K562 (cell line): ENCODE measurements at regions not wholly inside any gene's neighbourhood (a gene's known extent, or its start where the extent isn't known, plus 50 kb on each side); places are given as distances from the start of the nearest gene placed in this dataset.

Experiments
- ATAC-seq: fragments of 200-7000 bp; cut with Tn5 transposase; 3 replicates; pipeline ENCODE4 v1.9.1; 2020; ENCODE audit warnings: moderate library complexity
- BruUV-seq: library from RNA; stranded (reverse); fragments of 400-500 nt; replicated peaks from 2 replicates; lab custom pipeline; 2021; lab: Mats Ljungman, UMichigan
- CTCF ChIA-PET: fragments of 300-600 bp; formaldehyde crosslinking; extraction: SDS; loops from one replicate; lab custom pipeline; 2021; ENCODE audit warnings: low intra/inter-chr PET ratio; lab: Yijun Ruan, JAX
- POLR2A ChIA-PET: fragments of 300-600, 350-650 bp; sonication (Branson Sonifier 250); formaldehyde crosslinking; extraction: SDS; loops from one replicate; lab custom pipeline; 2021; ENCODE audit warnings: antibody characterized with exemption, inconsistent platforms; lab: Yijun Ruan, JAX
- DNase-seq, 4 experiments: peaks; one replicate each; pipeline versions ENCODE4 v3.0.0 to v3.0.0-alpha.2; 2011 to 2018; ENCODE audit warnings: low spot score in 3 of 4, mixed read lengths in 3 of 4; ENCODE audit errors: extremely low read depth in 1 of 4
- FAIRE-seq: peaks from 2 replicates; lab custom pipeline; 2011; peaks lifted over from hg19 to GRCh38; lab: Jason Lieb, UNC
- H2AFZ ChIP-seq: 2 replicates; pipeline ENCODE4 v1.6.0; 2011; ENCODE audit warnings: low read depth, low read length, control low read depth, inconsistent platforms
- H3K27ac ChIP-seq: fragments of 200-600 bp; 3 replicates; pipeline ENCODE4 v1.8.0; 2011; ENCODE audit warnings: low read depth, mild to moderate bottlenecking, control low read depth, inconsistent platforms, low read length, moderate library complexity, mixed read lengths; ENCODE audit errors: extremely low read depth
- H3K27me3 ChIP-seq, 2 experiments: fragments of 300-600 bp in 1 of 2; 2 replicates in 1 of 2; 3 replicates in 1 of 2; pipeline versions ENCODE4 v1.6.0 to v1.8.0; 2011; ENCODE audit warnings: inconsistent platforms in 2 of 2, low read length in 2 of 2, mild to moderate bottlenecking in 1 of 2, mixed read lengths in 1 of 2, moderate library complexity in 1 of 2; ENCODE audit not compliant: control insufficient read depth in 2 of 2, insufficient read depth in 2 of 2
- H3K36me3 ChIP-seq: fragments of 300-600 bp; 3 replicates; pipeline ENCODE4 v1.8.0; 2011; ENCODE audit warnings: mild to moderate bottlenecking, low read length, inconsistent platforms; ENCODE audit not compliant: control insufficient read depth, insufficient read depth
- H3K4me1 ChIP-seq, 2 experiments: fragments of 200-600 bp in 1 of 2; replicated peaks in 1 of 2; 2 replicates in 1 of 2; 3 replicates in 1 of 2; pipeline versions ENCODE4 v1.5.1 to v1.8.0; 2011; ENCODE audit warnings: inconsistent platforms in 2 of 2, low read length in 2 of 2, mild to moderate bottlenecking in 1 of 2, mixed read lengths in 1 of 2, moderate library complexity in 1 of 2; ENCODE audit not compliant: control insufficient read depth in 2 of 2, insufficient read depth in 2 of 2
- H3K4me2 ChIP-seq: 2 replicates; pipeline ENCODE4 v1.6.1; 2011; ENCODE audit warnings: low read length, control low read depth, inconsistent platforms, mixed read lengths; ENCODE audit not compliant: insufficient read depth
- H3K4me3 ChIP-seq: fragments of 200-600 bp; sonication (generic), shearing (Covaris generic); 2 replicates; pipeline ENCODE4 v1.5.1; 2016; ENCODE audit warnings: control low read depth, inconsistent platforms
- H3K79me2 ChIP-seq: fragments of 200-600 bp; 3 replicates; pipeline ENCODE4 v1.8.0; 2011; ENCODE audit warnings: low read length, inconsistent platforms; ENCODE audit not compliant: control insufficient read depth, insufficient read depth
- H3K9ac ChIP-seq, 2 experiments: 2 replicates each; pipeline versions ENCODE4 v1.6.0 to v1.6.1; 2011; ENCODE audit warnings: low read depth in 2 of 2, low read length in 2 of 2, control low read depth in 1 of 2, inconsistent platforms in 1 of 2, mild to moderate bottlenecking in 1 of 2, mixed read lengths in 1 of 2; ENCODE audit not compliant: insufficient read depth in 1 of 2
- H3K9me1 ChIP-seq: one replicate; pipeline ENCODE4 v1.6.0; 2011; ENCODE audit warnings: inconsistent platforms, mild to moderate bottlenecking, low read length, moderate library complexity; ENCODE audit not compliant: control insufficient read depth, insufficient read depth
- H3K9me3 ChIP-seq: replicated peaks from 2 replicates; pipeline ENCODE4 v1.5.1; 2011; ENCODE audit warnings: low read depth, low read length, inconsistent platforms; ENCODE audit not compliant: control insufficient read depth, insufficient read depth
- H4K20me1 ChIP-seq: replicated peaks from 2 replicates; pipeline ENCODE4 v1.6.1; 2011; ENCODE audit warnings: low read length, inconsistent platforms, mixed read lengths; ENCODE audit not compliant: control insufficient read depth, insufficient read depth
- ARID3B ChIP-seq: fragments of 250-450 bp; sonication (Bioruptor Pico); IDR thresholded peaks from 2 replicates; pipeline ENCODE4 v1.4.0; 2020; ENCODE audit warnings: borderline replicate concordance
- CCNT2 ChIP-seq: IDR thresholded peaks from 2 replicates; pipeline ENCODE4 v1.6.1; 2011; ENCODE audit warnings: borderline replicate concordance, low read depth, mild to moderate bottlenecking, moderate library complexity, mixed read lengths, low read length; ENCODE audit not compliant: insufficient read length; ENCODE audit errors: extremely low read depth
- CUX1 ChIP-seq: fragments of 200-800 bp; sonication (Bioruptor generic); IDR thresholded peaks from 2 replicates; pipeline ENCODE4 v1.6.1; 2016; ENCODE audit warnings: missing genetic modification characterization, missing compliant biosample characterization
- MYBL2 ChIP-seq, 2 experiments: fragments of 450-650 bp in 1 of 2; sonication (generic) in 1 of 2; formaldehyde crosslinking in 1 of 2; IDR thresholded peaks; 2 replicates each; pipeline versions ENCODE4 v1.6.1 to v1.8.1; 2017 to 2022; ENCODE audit warnings: borderline replicate concordance in 1 of 2, inconsistent platforms in 1 of 2, low read depth in 1 of 2, mild to moderate bottlenecking in 1 of 2, missing genetic modification reagents in 1 of 2, moderate library complexity in 1 of 2
- PRPF4 ChIP-seq: fragments of 200-400 bp; formaldehyde crosslinking; IDR thresholded peaks from one replicate; pipeline ENCODE4 v1.6.1; 2017; ENCODE audit warnings: low read length, low read depth, mild to moderate bottlenecking; ENCODE audit not compliant: insufficient read depth, poor library complexity, severe bottlenecking
- SETDB1 ChIP-seq: IDR thresholded peaks from one replicate; pipeline ENCODE4 v1.6.1; 2012; ENCODE audit warnings: low read length, control low read depth, inconsistent platforms
- ZKSCAN1 ChIP-seq: fragments of 150-350 bp; IDR thresholded peaks from 2 replicates; pipeline ENCODE4 v1.6.1; 2016; ENCODE audit warnings: low read depth, low read length
- ZNF232 ChIP-seq: sonication (generic); formaldehyde crosslinking; IDR thresholded peaks from 2 replicates; pipeline ENCODE4 v1.8.0; 2022; ENCODE audit warnings: mild to moderate bottlenecking, missing genetic modification reagents
- WGBS: fragments of 100-300 bp; shearing (Covaris generic); methylation state at CpG from one replicate; pipeline ENCODE4 v1.1.6; 2016; ENCODE audit warnings: low coverage, mixed read lengths; ENCODE audit not compliant: insufficient coverage; ENCODE audit errors: missing lambda C conversion rate; 5-methylcytosine and 5-hydroxymethylcytosine counted together
- in situ Hi-C: fragments of 300-500 bp; cut with MboI; formaldehyde crosslinking; loops from 4 replicates; pipeline ENCODE4 v1.15.0; 2018; ENCODE audit warnings: inconsistent platforms, mixed read lengths
- intact Hi-C: fragments of 100-400 bp; cut with micrococcal nuclease; formaldehyde crosslinking; loops from 2 replicates; pipeline ENCODE4 v1.14.2; 2022
- TF ChIP-seq, protein P1 (sequence below): fragments of 250-450 bp; sonication (Bioruptor Pico); IDR thresholded peaks from 2 replicates; pipeline ENCODE4 v1.6.1; 2021; ENCODE audit warnings: mild to moderate bottlenecking

- in situ Hi-C loops (no loop called here), intact Hi-C loops (no loop called here)
- DNase-seq (no peak), ATAC-seq (no peak), FAIRE-seq (no peak)
- 8% methylated on average over 2 of the region's 2 CpGs for WGBS
- Histone ChIP-seq H3K27ac (no peak overlapping the region), H3K9ac (no peak overlapping the region), H3K9me3 (no peaks in the 10 kb centered on the region; the same call in 1 of the 2 replicates), H3K4me3 (no peak overlapping the region), H2AFZ (no peak overlapping the region), H3K79me2 (no peaks in the 10 kb centered on the region), H3K4me2 (no peak overlapping the region), H3K36me3 (no peaks in the 10 kb centered on the region), H3K27me3 (no peaks in the 10 kb centered on the region), H3K4me1 (no peaks in the 10 kb centered on the region), H4K20me1 (no peaks in the 10 kb centered on the region), H3K9me1 (no peaks in the 10 kb centered on the region)
- BruUV-seq = no TSS peak
- POLR2A ChIA-PET = no interaction called here
- TF ChIP-seq ZKSCAN1 (no peak), ARID3B (CRISPR knock-in tag) (no peak), ZNF232 (CRISPR knock-in tag) (no peak), SETDB1 (no peak), CUX1 (no peak), PRPF4 (no peak), MYBL2 (IDR thresholded peaks at IDR 0.05; ENCODE audit: low read depth) (no peak), MYBL2 (CRISPR knock-in tag; IDR thresholded peaks at IDR 0.05; ENCODE audit: borderline replicate concordance) (no peak), CCNT2 (no peak)
- TF ChIP-seq, protein P1, sequence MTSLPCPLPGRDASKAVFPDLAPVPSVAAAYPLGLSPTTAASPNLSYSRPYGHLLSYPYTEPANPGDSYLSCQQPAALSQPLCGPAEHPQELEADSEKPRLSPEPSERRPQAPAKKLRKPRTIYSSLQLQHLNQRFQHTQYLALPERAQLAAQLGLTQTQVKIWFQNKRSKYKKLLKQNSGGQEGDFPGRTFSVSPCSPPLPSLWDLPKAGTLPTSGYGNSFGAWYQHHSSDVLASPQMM (CRISPR knock-in tag) = no peak
- CTCF ChIA-PET = no interaction called here
These were observed 52.7 kb upstream of the OXTR start for GRCh38 chr3:8822141-8822540.
